Panc1 (cell line): ENCODE measurements at regions not wholly inside any gene's neighbourhood (a gene's known extent, or its start where the extent isn't known, plus 50 kb on each side); places are given as distances from the start of the nearest gene placed in this dataset.

Source experiments
- ATAC-seq: fragments of 200-7000 bp; cut with Tn5 transposase; 2 replicates; pipeline ENCODE4 v1.9.1; 2020; ENCODE audit warnings: mild to moderate bottlenecking, moderate library complexity
- BruUV-seq: library from RNA; stranded (reverse); fragments of 400-500 nt; replicated peaks from 2 replicates; lab custom pipeline; 2021; lab: Mats Ljungman, UMichigan
- CTCF ChIA-PET: fragments of 300-600 bp; sonication (Branson Sonifier 250); formaldehyde crosslinking; loops from one replicate; lab custom pipeline; 2022; ENCODE audit warnings: antibody characterized with exemption; lab: Charles Lee
- POLR2A ChIA-PET: fragments of 300-600 bp; sonication (Branson Sonifier 250); formaldehyde crosslinking; loops from one replicate; lab custom pipeline; 2022; ENCODE audit warnings: antibody characterized with exemption; lab: Charles Lee
- DNase-seq: peaks from one replicate; pipeline ENCODE4 v3.0.0-alpha.2; 2010; ENCODE audit warnings: low read depth, low spot score
- H3K27ac ChIP-seq: 2 replicates; pipeline ENCODE4 v1.5.1; 2011; ENCODE audit warnings: mild to moderate bottlenecking, low read length, inconsistent platforms
- H3K27me3 ChIP-seq: fragments of 200-500 bp; sonication (Bioruptor generic); 2 replicates; pipeline ENCODE4 v1.6.0; 2014; ENCODE audit warnings: low read length, inconsistent platforms; ENCODE audit not compliant: control insufficient read depth, insufficient read depth
- H3K36me3 ChIP-seq: fragments of 200-500 bp; sonication (Bioruptor generic); 2 replicates; pipeline ENCODE4 v1.5.1; 2014; ENCODE audit warnings: inconsistent platforms, mild to moderate bottlenecking, low read length, moderate library complexity; ENCODE audit not compliant: control insufficient read depth, insufficient read depth
- H3K4me1 ChIP-seq: 2 replicates; pipeline ENCODE4 v1.5.1; 2011; ENCODE audit warnings: inconsistent platforms, mild to moderate bottlenecking, low read length, moderate library complexity; ENCODE audit not compliant: control insufficient read depth, insufficient read depth
- H3K4me3 ChIP-seq, 2 experiments: 2 replicates each; pipeline ENCODE4 v1.5.1; 2011 to 2012; ENCODE audit warnings: low read depth in 2 of 2, low read length in 2 of 2, mild to moderate bottlenecking in 2 of 2, inconsistent platforms in 1 of 2, moderate library complexity in 1 of 2
- H3K9me3 ChIP-seq: fragments of 200-500 bp; sonication (Bioruptor generic); 2 replicates; pipeline ENCODE4 v1.5.1; 2014; ENCODE audit warnings: low read depth, mild to moderate bottlenecking, inconsistent platforms, low read length, moderate library complexity; ENCODE audit not compliant: control insufficient read depth, insufficient read depth
- POLR2AphosphoS5 ChIP-seq: IDR thresholded peaks from 2 replicates; pipeline ENCODE4 v1.6.1; 2012; ENCODE audit warnings: mild to moderate bottlenecking, low read depth, low read length, moderate library complexity
- SIN3A ChIP-seq: IDR thresholded peaks from 2 replicates; pipeline ENCODE4 v1.6.1; 2012; ENCODE audit warnings: low read depth, mild to moderate bottlenecking, low read length, moderate library complexity, borderline replicate concordance; ENCODE audit not compliant: insufficient read depth
- TCF7L2 ChIP-seq: IDR thresholded peaks from 2 replicates; pipeline ENCODE4 v1.6.1; 2011; ENCODE audit warnings: mild to moderate bottlenecking, low read depth, low read length, inconsistent platforms
- in situ Hi-C: cut with HindIII; loops from 2 replicates; pipeline ENCODE4 v1.10.0; 2016; ENCODE audit warnings: low sequenced_read_pairs, low pct_unique_long_range_greater_than_20kb
- intact Hi-C: fragments of 100-400 bp; cut with micrococcal nuclease; formaldehyde crosslinking; loops from one replicate; pipeline ENCODE4 v1.10.0; 2022; ENCODE audit not compliant: unreplicated experiment
- TF ChIP-seq, protein P1 (sequence below): fragments of 450-650 bp; IDR thresholded peaks from 2 replicates; pipeline ENCODE4 v1.5.1; 2017; ENCODE audit warnings: mild to moderate bottlenecking
- TF ChIP-seq, protein P2 (sequence below), 2 experiments: IDR thresholded peaks; 2 replicates each; pipeline ENCODE4 v1.6.1; 2011 to 2012; ENCODE audit warnings: low read depth in 2 of 2, control low read depth in 1 of 2, low read length in 1 of 2, mild to moderate bottlenecking in 1 of 2, moderate library complexity in 1 of 2; ENCODE audit not compliant: insufficient read depth in 1 of 2

DNA sequence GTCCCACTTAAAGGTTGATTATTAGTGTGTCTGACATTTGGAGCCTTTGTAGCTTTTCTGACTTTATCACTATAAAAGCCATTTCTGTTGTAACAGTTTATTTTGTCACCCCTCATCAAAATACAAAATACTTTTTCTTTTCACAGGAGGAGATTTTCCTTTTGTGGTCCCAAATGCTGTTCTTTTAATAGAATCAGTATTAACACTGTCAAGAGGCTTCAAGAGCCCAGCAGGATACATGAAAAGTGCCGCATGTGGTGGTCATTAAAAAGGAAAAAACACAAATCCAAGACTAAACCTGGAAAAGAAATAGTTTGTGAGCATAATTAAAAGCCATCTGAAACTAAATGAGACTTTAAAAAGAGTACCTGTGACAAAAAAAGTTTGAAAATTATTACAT is 515.7 kb downstream of the DCDC2C start:
- POLR2A ChIA-PET, result no interaction called here
- H3K9me3 ChIP-seq, result no peaks in the 10 kb centered on the region
- in situ Hi-C loops, result no loop called here
- no peak overlapping the region for H3K4me3 ChIP-seq
- CTCF ChIA-PET, result no interaction called here
- intact Hi-C loops, result no loop called here
- no peak overlapping the region for H3K27ac ChIP-seq
- ATAC-seq (no peak), DNase-seq (no peak)
- TF ChIP-seq, protein P1, sequence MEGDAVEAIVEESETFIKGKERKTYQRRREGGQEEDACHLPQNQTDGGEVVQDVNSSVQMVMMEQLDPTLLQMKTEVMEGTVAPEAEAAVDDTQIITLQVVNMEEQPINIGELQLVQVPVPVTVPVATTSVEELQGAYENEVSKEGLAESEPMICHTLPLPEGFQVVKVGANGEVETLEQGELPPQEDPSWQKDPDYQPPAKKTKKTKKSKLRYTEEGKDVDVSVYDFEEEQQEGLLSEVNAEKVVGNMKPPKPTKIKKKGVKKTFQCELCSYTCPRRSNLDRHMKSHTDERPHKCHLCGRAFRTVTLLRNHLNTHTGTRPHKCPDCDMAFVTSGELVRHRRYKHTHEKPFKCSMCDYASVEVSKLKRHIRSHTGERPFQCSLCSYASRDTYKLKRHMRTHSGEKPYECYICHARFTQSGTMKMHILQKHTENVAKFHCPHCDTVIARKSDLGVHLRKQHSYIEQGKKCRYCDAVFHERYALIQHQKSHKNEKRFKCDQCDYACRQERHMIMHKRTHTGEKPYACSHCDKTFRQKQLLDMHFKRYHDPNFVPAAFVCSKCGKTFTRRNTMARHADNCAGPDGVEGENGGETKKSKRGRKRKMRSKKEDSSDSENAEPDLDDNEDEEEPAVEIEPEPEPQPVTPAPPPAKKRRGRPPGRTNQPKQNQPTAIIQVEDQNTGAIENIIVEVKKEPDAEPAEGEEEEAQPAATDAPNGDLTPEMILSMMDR, result no peak
- no peak for TF ChIP-seq TCF7L2
- no peaks in the 10 kb centered on the region for H3K36me3 ChIP-seq
- H3K27me3 ChIP-seq, result no peaks in the 10 kb centered on the region
- H3K4me1 ChIP-seq, result no peaks in the 10 kb centered on the region
- no TSS peak for BruUV-seq

DNA sequence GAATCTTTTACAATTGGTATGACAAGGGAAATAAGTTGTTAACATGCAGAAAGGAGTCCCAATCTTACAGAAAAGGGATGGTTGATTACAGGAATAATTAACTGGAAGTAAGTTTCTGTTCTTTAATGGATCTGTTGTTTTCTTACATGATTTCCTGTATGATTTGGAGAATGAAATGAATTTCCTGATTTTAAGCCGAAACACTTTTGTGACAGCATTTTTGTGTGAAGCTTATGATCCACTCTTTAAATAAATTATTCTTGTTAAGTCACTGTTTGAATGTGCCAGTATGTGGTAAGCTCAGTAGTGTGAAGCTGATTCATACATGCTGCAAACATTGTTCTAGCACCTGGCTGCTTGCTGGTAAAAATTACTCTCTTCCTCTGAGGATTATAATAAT is 516.2 kb downstream of the DCDC2C start:
- H3K4me1 ChIP-seq, result no peaks in the 10 kb centered on the region
- intact Hi-C loops (no loop called here), in situ Hi-C loops (no loop called here)
- ChIA-PET CTCF (no interaction called here), POLR2A (no interaction called here)
- H3K27me3 ChIP-seq, result no peaks in the 10 kb centered on the region
- no TSS peak for BruUV-seq
- ATAC-seq (no peak), DNase-seq (no peak)
- no peaks in the 10 kb centered on the region for H3K36me3 ChIP-seq
- H3K27ac ChIP-seq, result no peak overlapping the region
- TF ChIP-seq, protein P1, result no peak
- TF ChIP-seq SIN3A (no peak), POLR2AphosphoS5 (no peak), TCF7L2 (no peak)
- TF ChIP-seq, protein P2, sequence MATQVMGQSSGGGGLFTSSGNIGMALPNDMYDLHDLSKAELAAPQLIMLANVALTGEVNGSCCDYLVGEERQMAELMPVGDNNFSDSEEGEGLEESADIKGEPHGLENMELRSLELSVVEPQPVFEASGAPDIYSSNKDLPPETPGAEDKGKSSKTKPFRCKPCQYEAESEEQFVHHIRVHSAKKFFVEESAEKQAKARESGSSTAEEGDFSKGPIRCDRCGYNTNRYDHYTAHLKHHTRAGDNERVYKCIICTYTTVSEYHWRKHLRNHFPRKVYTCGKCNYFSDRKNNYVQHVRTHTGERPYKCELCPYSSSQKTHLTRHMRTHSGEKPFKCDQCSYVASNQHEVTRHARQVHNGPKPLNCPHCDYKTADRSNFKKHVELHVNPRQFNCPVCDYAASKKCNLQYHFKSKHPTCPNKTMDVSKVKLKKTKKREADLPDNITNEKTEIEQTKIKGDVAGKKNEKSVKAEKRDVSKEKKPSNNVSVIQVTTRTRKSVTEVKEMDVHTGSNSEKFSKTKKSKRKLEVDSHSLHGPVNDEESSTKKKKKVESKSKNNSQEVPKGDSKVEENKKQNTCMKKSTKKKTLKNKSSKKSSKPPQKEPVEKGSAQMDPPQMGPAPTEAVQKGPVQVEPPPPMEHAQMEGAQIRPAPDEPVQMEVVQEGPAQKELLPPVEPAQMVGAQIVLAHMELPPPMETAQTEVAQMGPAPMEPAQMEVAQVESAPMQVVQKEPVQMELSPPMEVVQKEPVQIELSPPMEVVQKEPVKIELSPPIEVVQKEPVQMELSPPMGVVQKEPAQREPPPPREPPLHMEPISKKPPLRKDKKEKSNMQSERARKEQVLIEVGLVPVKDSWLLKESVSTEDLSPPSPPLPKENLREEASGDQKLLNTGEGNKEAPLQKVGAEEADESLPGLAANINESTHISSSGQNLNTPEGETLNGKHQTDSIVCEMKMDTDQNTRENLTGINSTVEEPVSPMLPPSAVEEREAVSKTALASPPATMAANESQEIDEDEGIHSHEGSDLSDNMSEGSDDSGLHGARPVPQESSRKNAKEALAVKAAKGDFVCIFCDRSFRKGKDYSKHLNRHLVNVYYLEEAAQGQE (IDR thresholded peaks at IDR 0.05; ENCODE audit: insufficient read depth in 1 of 2, low read depth in 2 of 2, low read length in 1 of 2), result no peak
- no peak overlapping the region for H3K4me3 ChIP-seq
- H3K9me3 ChIP-seq, result no peaks in the 10 kb centered on the region

DNA sequence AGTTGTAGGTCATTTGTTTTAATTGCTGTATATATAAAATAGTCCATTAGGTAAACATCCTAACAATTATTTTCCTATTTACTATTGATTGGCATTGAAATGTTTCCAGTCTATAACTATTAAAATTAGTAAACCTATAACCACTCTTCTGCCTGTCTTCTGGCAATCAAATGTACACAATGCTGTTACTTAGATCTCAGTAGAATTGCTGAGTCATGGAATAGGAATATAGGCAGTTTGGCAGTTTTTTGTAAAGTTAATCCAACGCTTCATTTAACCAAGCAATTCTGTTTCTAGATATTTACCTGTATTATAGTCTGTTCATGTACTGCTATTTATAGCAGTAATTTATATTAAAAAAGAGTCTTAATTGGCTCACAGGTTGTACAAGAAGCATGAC is 518.1 kb downstream of the DCDC2C start:
- Histone ChIP-seq H3K36me3 (no peaks in the 10 kb centered on the region), H3K4me3 (no peak overlapping the region), H3K9me3 (no peaks in the 10 kb centered on the region), H3K4me1 (no peaks in the 10 kb centered on the region), H3K27ac (no peak overlapping the region), H3K27me3 (no peaks in the 10 kb centered on the region)
- no peak for TF ChIP-seq POLR2AphosphoS5
- no peak for TF ChIP-seq TCF7L2
- TF ChIP-seq, protein P1, result no peak
- TF ChIP-seq SIN3A, result no peak
- TF ChIP-seq, protein P2 (IDR thresholded peaks at IDR 0.05; ENCODE audit: insufficient read depth in 1 of 2, low read depth in 2 of 2, low read length in 1 of 2), result no peak
- ChIA-PET POLR2A (no interaction called here), CTCF (no interaction called here)
- BruUV-seq, result no TSS peak
- in situ Hi-C loops, result no loop called here
- intact Hi-C loops, result no loop called here
- ATAC-seq (no peak), DNase-seq (no peak)
